ENCODE measurements at regions not wholly inside any gene's neighbourhood (a gene's known extent, or its start where the extent isn't known, plus 50 kb on each side); places are given as distances from the start of the nearest gene placed in this dataset.

- TF ChIP-seq EZH2 (IDR thresholded peaks at IDR 0.05; ENCODE audit: insufficient read depth, poor library complexity, severe bottlenecking) (no peak), EZH2phosphoT487 (IDR thresholded peaks at IDR 0.05; ENCODE audit: insufficient read depth, low read depth) (no peak)
These were observed 442.8 kb downstream of the SETD4 start for GRCh38 chr21:35617491-35617890.
